HCT116 (cell line): ENCODE measurements at regions not wholly inside any gene's neighbourhood (a gene's known extent, or its start where the extent isn't known, plus 50 kb on each side); places are given as distances from the start of the nearest gene placed in this dataset.

Experiments
- ATAC-seq: fragments of 200-7000 bp; cut with Tn5 transposase; 2 replicates; pipeline ENCODE4 v1.9.1; 2020; ENCODE audit warnings: mild to moderate bottlenecking, moderate library complexity
- BruUV-seq: library from RNA; stranded (reverse); fragments of 400-500 nt; replicated peaks from 2 replicates; lab custom pipeline; 2021; lab: Mats Ljungman, UMichigan
- CTCF ChIA-PET: fragments of 300-600 bp; sonication (Branson Sonifier 250); formaldehyde crosslinking; loops from one replicate; lab custom pipeline; 2021; ENCODE audit warnings: antibody characterized with exemption; lab: Charles Lee
- POLR2A ChIA-PET: fragments of 300-600, 350-600 bp; sonication (Branson Sonifier 250); formaldehyde crosslinking; loops from one replicate; lab custom pipeline; 2021; ENCODE audit warnings: antibody characterized with exemption; lab: Charles Lee
- RAD21 ChIA-PET, 2 experiments: fragments of 300-600 bp; sonication (Branson Sonifier 250); formaldehyde crosslinking; loops; one replicate each; lab custom pipeline; 2023; ENCODE audit warnings: low total read pairs in 2 of 2; ENCODE audit not compliant: uncharacterized antibody in 2 of 2, unreplicated experiment in 2 of 2, low non-redundant PET in 1 of 2; lab: Charles Lee
- DNase-seq: peaks from one replicate; pipeline ENCODE4 v3.0.0-alpha.2; 2010; ENCODE audit warnings: low read depth, low spot score
- H2AFZ ChIP-seq: fragments of 200-600 bp; shearing (Covaris generic), sonication (generic); 2 replicates; pipeline ENCODE4 v1.6.1; 2017; ENCODE audit warnings: low read depth, mixed run types, mixed read lengths, antibody characterized with exemption, low read length; ENCODE audit not compliant: poor library complexity, severe bottlenecking
- H3K27ac ChIP-seq: 2 replicates; pipeline ENCODE4 v1.5.1; 2012; ENCODE audit warnings: low read depth, low read length
- H3K27me3 ChIP-seq: fragments of 200-600 bp; sonication (generic); 2 replicates; pipeline ENCODE4 v1.6.1; 2016; ENCODE audit warnings: mixed run types, low read length, mixed read lengths; ENCODE audit not compliant: insufficient read depth
- H3K36me3 ChIP-seq, 2 experiments: fragments of 200-500 bp in 1 of 2; fragments of 200-600 bp in 1 of 2; sonication (Bioruptor generic) in 1 of 2; sonication (generic) in 1 of 2; 2 replicates each; pipeline versions ENCODE4 v1.5.1 to v1.6.1; 2014 to 2016; ENCODE audit warnings: low read length in 2 of 2, inconsistent platforms in 1 of 2, mixed read lengths in 1 of 2, mixed run types in 1 of 2; ENCODE audit not compliant: insufficient read depth in 2 of 2, control insufficient read depth in 1 of 2
- H3K4me1 ChIP-seq, 2 experiments: fragments of 200-600 bp in 1 of 2; sonication (generic) in 1 of 2; 2 replicates each; pipeline versions ENCODE4 v1.5.1 to v1.6.1; 2012 to 2017; ENCODE audit warnings: low read length in 2 of 2, inconsistent platforms in 1 of 2, mild to moderate bottlenecking in 1 of 2, mixed read lengths in 1 of 2, mixed run types in 1 of 2, moderate library complexity in 1 of 2; ENCODE audit not compliant: insufficient read depth in 2 of 2, control insufficient read depth in 1 of 2
- H3K4me2 ChIP-seq: fragments of 200-600 bp; sonication (generic); 2 replicates; pipeline ENCODE4 v1.6.1; 2017; ENCODE audit warnings: mixed run types, low read length, mixed read lengths
- H3K4me3 ChIP-seq, 2 experiments: fragments of 200-600 bp in 1 of 2; sonication (generic) in 1 of 2; replicated peaks in 1 of 2; 2 replicates each; pipeline ENCODE4 v1.5.1; 2011 to 2016; ENCODE audit warnings: low read length in 2 of 2, control low read depth in 1 of 2, low read depth in 1 of 2, mild to moderate bottlenecking in 1 of 2, mixed read lengths in 1 of 2, mixed run types in 1 of 2
- H3K79me2 ChIP-seq: fragments of 200-600 bp; sonication (generic); 2 replicates; pipeline ENCODE4 v1.6.1; 2017; ENCODE audit warnings: mild to moderate bottlenecking, mixed run types, low read length, moderate library complexity, mixed read lengths; ENCODE audit not compliant: insufficient read depth
- H3K9ac ChIP-seq: fragments of 200-600 bp; sonication (generic); 2 replicates; pipeline ENCODE4 v1.6.1; 2016; ENCODE audit warnings: low read length, mixed read lengths
- H3K9me2 ChIP-seq: fragments of 200-600 bp; sonication (generic), shearing (Covaris generic); 2 replicates; pipeline ENCODE4 v1.6.1; 2017; ENCODE audit warnings: mixed run types, mild to moderate bottlenecking, moderate library complexity; ENCODE audit not compliant: insufficient read depth
- H3K9me3 ChIP-seq, 2 experiments: fragments of 200-500 bp in 1 of 2; fragments of 200-600 bp in 1 of 2; sonication (Bioruptor generic) in 1 of 2; sonication (generic) in 1 of 2; 2 replicates each; pipeline ENCODE4 v1.6.1; 2014 to 2017; ENCODE audit warnings: low read length in 2 of 2, mixed read lengths in 2 of 2, inconsistent platforms in 1 of 2, low read depth in 1 of 2, mild to moderate bottlenecking in 1 of 2, mixed run types in 1 of 2, moderate library complexity in 1 of 2; ENCODE audit not compliant: control insufficient read depth in 1 of 2, insufficient read depth in 1 of 2
- H4K20me1 ChIP-seq: fragments of 200-600 bp; sonication (generic), shearing (Covaris generic); 2 replicates; pipeline ENCODE4 v1.6.1; 2017; ENCODE audit warnings: mixed run types, mild to moderate bottlenecking, moderate library complexity; ENCODE audit not compliant: insufficient read depth
- ATF3 ChIP-seq: IDR thresholded peaks from 2 replicates; pipeline ENCODE4 v1.6.1; 2012
- CEBPB ChIP-seq: IDR thresholded peaks from 2 replicates; pipeline ENCODE4 v1.6.1; 2012; ENCODE audit warnings: low read depth
- CTCF ChIP-seq, 3 experiments: fragments of 200-600 bp in 1 of 3; sonication (generic) in 1 of 3; IDR thresholded peaks in 2 of 3; conservative IDR thresholded peaks in 1 of 3; 2 replicates each; pipeline ENCODE4 v1.5.1; 2012 to 2017; ENCODE audit warnings: low read depth in 2 of 3, low read length in 2 of 3, antibody characterized with exemption in 1 of 3, borderline replicate concordance in 1 of 3, control low read depth in 1 of 3, mild to moderate bottlenecking in 1 of 3, mixed read lengths in 1 of 3, mixed run types in 1 of 3, moderate library complexity in 1 of 3; ENCODE audit not compliant: insufficient read depth in 1 of 3
- ELF1 ChIP-seq: IDR thresholded peaks from 2 replicates; pipeline ENCODE4 v1.6.1; 2012; ENCODE audit warnings: low read depth, borderline replicate concordance
- EZH2phosphoT487 ChIP-seq: fragments of 200-600 bp; IDR thresholded peaks from 2 replicates; pipeline ENCODE4 v1.6.1; 2018; ENCODE audit warnings: antibody characterized with exemption, borderline replicate concordance
- FOSL1 ChIP-seq: IDR thresholded peaks from 2 replicates; pipeline ENCODE4 v1.6.1; 2012; ENCODE audit warnings: low read depth
- JUND ChIP-seq: IDR thresholded peaks from 2 replicates; pipeline ENCODE4 v1.6.1; 2012
- MAX ChIP-seq: IDR thresholded peaks from 2 replicates; pipeline ENCODE4 v1.6.1; 2012
- RAD21 ChIP-seq: IDR thresholded peaks from 2 replicates; pipeline ENCODE4 v1.6.1; 2012; ENCODE audit warnings: low read depth, mild to moderate bottlenecking
- REST ChIP-seq: IDR thresholded peaks from 2 replicates; pipeline ENCODE4 v1.6.1; 2012; ENCODE audit warnings: low read depth
- SP1 ChIP-seq: IDR thresholded peaks from 2 replicates; pipeline ENCODE4 v1.6.1; 2012; ENCODE audit warnings: low read depth
- TCF7L2 ChIP-seq: IDR thresholded peaks from 2 replicates; pipeline ENCODE4 v1.7.0; 2011; ENCODE audit warnings: borderline replicate concordance, inconsistent platforms; ENCODE audit not compliant: insufficient read depth, insufficient read length; ENCODE audit errors: extremely low read depth
- ZBTB33 ChIP-seq: IDR thresholded peaks from 2 replicates; pipeline ENCODE4 v1.6.1; 2011; ENCODE audit warnings: mild to moderate bottlenecking, low read length, moderate library complexity; ENCODE audit not compliant: insufficient replicate concordance; ENCODE audit errors: extremely low read depth
- ZFX ChIP-seq: fragments of 450-650 bp; IDR thresholded peaks from 2 replicates; pipeline ENCODE4 v1.6.1; 2017
- intact Hi-C: fragments of 100-400 bp; cut with micrococcal nuclease; formaldehyde crosslinking; loops from 2 replicates; pipeline ENCODE4 v1.10.0; 2022

GRCh38 chr17:71765437-71765836 is 355.4 kb upstream of the SOX9 start:
- H3K9me3 ChIP-seq: no peaks in the 10 kb centered on the region
- no peak overlapping the region for H3K9ac ChIP-seq
- intact Hi-C loops: loop anchor here (2.0 to 10.0 kb wide), 4 partner anchors 293 to 1131 kb away; no protein-coding TSS in a partner anchor
- H4K20me1 ChIP-seq: no peaks in the 10 kb centered on the region
- no peaks in the 10 kb centered on the region for H3K79me2 ChIP-seq
- H2AFZ ChIP-seq: no peak overlapping the region
- BruUV-seq: no TSS peak
- ChIA-PET CTCF (no interaction called here), POLR2A (no interaction called here), RAD21 (no interaction called here)
- H3K4me1 ChIP-seq: peaks cover 0 to 5% of the 10 kb centered on the region in 2 experiments; a peak in 1 of 4 replicates
- no peaks in the 10 kb centered on the region for H3K27me3 ChIP-seq
- no peaks in the 10 kb centered on the region for H3K9me2 ChIP-seq
- TF ChIP-seq REST (no peak), RAD21 (no peak), SP1 (no peak), ZBTB33 (no peak), CTCF (IDR thresholded peaks at IDR 0.05 in 2 of 3, conservative IDR thresholded peaks at IDR 0.05 in 1 of 3; ENCODE audit: borderline replicate concordance in 1 of 3, insufficient read depth in 1 of 3, low read depth in 2 of 3, low read length in 2 of 3) (no peak), JUND (no peak), FOSL1 (no peak), EZH2phosphoT487 (no peak), ELF1 (no peak), CEBPB (no peak), ZFX (no peak), TCF7L2 (no peak), ATF3 (no peak), MAX (no peak)
- H3K27ac ChIP-seq: no peak overlapping the region
- ATAC-seq (no peak), DNase-seq (no peak)
- no peaks in the 10 kb centered on the region for H3K36me3 ChIP-seq
- H3K4me2 ChIP-seq: no peak overlapping the region
- no peak overlapping the region for H3K4me3 ChIP-seq
